ENCODE measurements at regions not wholly inside any gene's neighbourhood (a gene's known extent, or its start where the extent isn't known, plus 50 kb on each side); places are given as distances from the start of the nearest gene placed in this dataset.
"Not testable (repeated sequence)": the region's sequence is repeated elsewhere in the genome, so short reads cannot be mapped to it uniquely, and the experiment has no call there.

DNA sequence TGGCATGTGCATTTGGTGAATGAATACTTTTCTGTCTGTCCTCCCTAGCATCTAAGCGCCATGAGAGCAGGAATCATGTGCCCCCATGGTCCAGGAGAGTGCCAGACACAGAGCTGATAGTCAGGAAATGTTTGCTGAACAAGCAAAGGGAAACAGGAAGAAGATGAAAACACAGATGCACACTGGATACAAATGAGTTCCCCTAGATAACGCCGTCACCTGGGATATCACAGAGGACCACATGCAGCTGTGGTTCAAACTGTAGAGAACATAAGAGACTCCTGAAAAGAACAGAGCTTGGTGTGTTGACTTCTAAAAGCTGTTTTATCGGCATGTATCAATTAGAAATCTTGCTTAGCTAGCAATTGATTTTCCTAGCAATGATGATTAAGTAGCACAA lies 293.7 kb downstream of the BTBD3 start:
- DNase-seq, result no peak

GRCh38 chr20:12217382-12217781 lies 299.7 kb downstream of the BTBD3 start:
- no peak for DNase-seq

GRCh38 chr20:12219798-12220197 lies 302.1 kb downstream of the BTBD3 start:
- DNase-seq, result no peak

GRCh38 chr20:12223057-12223456 lies 305.4 kb downstream of the BTBD3 start:
- DNase-seq, result no peak

- DNase-seq, result no peak
These were observed 308.2 kb downstream of the BTBD3 start for GRCh38 chr20:12225898-12226297.

- no peak for DNase-seq
These were observed 312.2 kb downstream of the BTBD3 start for GRCh38 chr20:12229891-12230290.

GRCh38 chr20:12237772-12238171 lies 320.1 kb downstream of the BTBD3 start:
- DNase-seq, result no peak

DNA sequence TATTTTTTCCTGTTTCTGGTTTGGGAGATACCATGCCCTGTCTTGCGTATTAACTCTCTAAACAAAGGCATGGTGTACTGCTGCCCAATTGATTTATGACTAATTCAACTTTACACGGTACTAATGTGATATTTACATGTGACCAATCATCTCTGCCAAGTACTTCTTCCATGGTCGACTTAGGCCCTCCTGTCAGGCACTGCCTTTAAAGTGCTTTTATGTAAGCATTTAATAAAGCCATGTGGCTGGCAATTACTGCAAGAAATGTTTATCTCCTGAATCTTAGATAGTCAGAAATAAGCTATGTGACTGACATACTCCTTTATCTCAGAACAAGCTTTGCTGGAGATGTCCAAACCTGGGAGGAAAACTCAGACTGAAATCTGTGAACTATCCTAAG lies 323.4 kb downstream of the BTBD3 start:
- peak; percentile 28 for DNase-seq

GRCh38 chr20:12243327-12243726 lies 325.6 kb downstream of the BTBD3 start:
- DNase-seq, result no peak

GRCh38 chr20:12248481-12248880 lies 330.8 kb downstream of the BTBD3 start:
- DNase-seq, result no peak

- DNase-seq, result not testable (repeated sequence)
These were observed 333.0 kb downstream of the BTBD3 start for GRCh38 chr20:12250661-12251060.

- no peak for DNase-seq
These were observed 335.1 kb downstream of the BTBD3 start for GRCh38 chr20:12252793-12253192.

- no peak for DNase-seq
These were observed 337.8 kb downstream of the BTBD3 start for GRCh38 chr20:12255461-12255970.

GRCh38 chr20:12256806-12257205 lies 339.1 kb downstream of the BTBD3 start:
- no peak for DNase-seq

GRCh38 chr20:12262747-12263146 lies 345.1 kb downstream of the BTBD3 start:
- no peak for DNase-seq

GRCh38 chr20:12264711-12265110 lies 347.0 kb downstream of the BTBD3 start:
- no peak for DNase-seq

DNA sequence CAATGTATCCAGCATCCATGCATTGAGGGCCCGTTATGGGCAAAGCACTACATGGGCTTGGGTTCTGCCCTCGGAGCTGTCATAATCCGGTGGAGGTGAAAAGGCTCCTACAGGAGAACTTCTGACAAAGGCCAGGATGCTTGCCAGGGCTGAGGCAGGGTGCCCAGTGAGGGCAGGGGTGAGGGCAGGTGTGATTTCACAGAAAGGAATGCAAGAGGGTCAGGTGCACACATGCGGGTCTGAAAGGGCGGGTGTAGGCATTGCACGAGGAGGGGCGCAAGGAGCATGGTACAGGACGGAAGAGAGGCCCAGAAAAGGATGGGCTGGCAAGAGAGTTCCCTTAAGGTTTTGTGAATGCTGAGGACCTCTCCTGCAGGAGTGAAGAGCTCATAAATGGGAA lies 348.0 kb downstream of the BTBD3 start:
- no peak for DNase-seq

- DNase-seq, result no peak
These were observed 351.9 kb downstream of the BTBD3 start for GRCh38 chr20:12269579-12269978.

DNA sequence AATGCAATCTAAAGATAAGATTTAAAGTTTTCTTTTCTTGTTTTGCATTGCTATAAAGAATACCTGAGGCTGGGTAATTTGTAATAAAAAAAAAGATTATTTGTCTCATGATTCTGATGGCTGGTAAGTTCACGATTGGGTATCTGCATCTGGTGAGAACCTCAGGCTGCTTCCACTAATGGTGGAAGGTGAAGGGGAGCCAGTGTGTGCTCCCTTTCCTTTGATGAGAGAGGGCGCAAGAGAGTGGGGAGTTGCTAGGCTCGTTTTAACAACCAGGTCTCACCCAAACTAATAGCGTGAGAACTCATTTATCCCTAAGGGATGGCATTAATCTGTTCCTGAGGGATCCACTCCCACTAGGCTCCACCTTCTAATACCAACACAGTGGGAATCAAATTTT lies 353.2 kb downstream of the BTBD3 start:
- DNase-seq, result no peak

DNA sequence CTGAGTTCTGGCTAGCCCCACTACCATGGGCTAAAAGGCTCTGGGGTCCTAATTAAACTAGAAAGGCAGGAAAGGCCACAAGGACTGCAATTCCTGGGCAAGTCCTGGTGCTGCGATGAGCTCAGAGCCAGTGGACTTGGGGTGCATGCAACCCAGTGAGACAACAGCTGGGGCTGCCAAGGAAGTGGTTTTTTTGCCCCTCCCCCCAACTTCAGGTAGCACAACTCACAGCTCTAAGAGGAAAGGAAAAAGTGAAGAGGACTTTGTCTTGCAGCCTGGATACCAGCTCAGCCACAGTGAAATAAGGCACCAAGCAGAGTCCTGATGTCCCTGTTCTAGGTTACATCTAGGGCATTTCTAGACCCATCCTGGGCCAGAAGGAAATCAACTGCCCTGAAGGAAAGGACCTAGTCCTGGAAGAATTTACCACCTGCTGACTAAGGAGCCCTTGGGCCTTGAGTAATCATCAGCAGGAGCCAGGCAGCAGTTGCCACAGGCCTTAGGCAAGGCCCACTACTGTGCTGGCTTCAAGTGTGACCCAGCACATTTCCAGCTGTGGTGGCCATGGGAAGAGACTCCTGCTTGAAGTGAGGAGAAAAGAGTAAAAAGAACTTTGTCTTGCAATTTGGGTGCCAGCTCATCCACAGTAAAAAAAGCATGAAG lies 358.4 kb downstream of the BTBD3 start:
- no peak for DNase-seq

DNA sequence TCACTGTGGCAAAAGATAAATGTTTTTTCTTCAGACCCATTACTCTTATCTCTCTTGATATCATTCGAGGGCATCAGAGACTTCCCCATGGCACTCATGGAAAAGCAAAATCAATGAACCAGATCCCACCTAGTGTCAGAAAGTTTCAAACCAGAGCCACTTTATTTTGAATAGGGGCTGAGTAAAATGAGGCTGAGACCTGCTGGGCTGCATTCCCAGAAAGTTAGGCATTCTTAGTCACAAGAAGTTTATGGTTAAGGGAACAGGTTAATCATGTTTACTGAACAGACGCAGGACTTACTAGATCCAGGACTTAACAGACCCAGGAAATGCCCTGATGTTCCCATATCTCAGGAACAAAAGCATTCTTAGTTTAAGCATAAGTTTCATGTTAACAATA lies 369.9 kb downstream of the BTBD3 start:
- DNase-seq, result no peak

DNA sequence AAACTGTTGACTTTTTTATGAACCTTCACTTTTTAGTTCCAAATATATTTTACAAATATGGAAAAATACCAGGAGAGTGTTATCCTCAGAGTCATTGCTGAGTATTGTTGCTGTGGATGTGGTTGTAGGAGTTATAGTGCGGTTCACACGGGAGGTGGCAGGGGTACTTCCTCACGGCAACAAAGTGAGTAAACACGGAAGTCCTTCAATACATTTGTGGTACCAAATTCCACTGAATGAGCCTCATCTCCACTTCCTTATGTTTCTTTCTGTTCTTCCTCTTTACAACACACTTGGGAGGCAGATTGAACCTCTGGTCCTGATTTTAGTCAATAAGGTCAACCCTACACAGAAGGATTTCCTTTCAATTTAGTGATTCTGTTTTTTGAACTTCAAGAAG lies 371.8 kb downstream of the BTBD3 start:
- DNase-seq, result no peak

- no peak for DNase-seq
These were observed 373.7 kb downstream of the BTBD3 start for GRCh38 chr20:12291386-12291785.

GRCh38 chr20:12293900-12294299 lies 376.2 kb downstream of the BTBD3 start:
- no peak for DNase-seq

DNA sequence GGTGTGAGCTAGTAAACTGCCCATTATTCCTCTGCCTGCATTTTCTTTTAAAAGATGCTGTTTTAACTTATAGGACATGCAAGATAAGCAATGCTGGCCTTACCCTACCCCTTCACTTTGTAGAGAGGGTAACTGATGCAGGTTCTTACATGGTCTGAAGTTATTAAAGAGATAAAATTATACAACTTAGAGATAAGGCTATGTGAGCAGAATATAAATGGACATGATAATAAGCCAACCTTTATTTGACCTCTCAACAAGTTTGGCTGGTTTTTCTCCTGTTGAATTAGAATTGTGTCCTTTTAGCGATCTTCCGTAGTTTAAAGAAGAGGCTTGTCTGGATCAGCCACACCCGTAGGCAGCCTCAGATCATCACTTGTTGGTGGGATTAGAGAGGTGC lies 377.0 kb downstream of the BTBD3 start:
- DNase-seq, result no peak

Data from NCI-H748 treated with DMSO at 0.1 percent for 48 hours (cell line).